ENCODE measurements at regions not wholly inside any gene's neighbourhood (a gene's known extent, or its start where the extent isn't known, plus 50 kb on each side); places are given as distances from the start of the nearest gene placed in this dataset.

GRCh38 chr5:91632871-91633270 lies 249.8 kb upstream of the ARRDC3 start:
- no peak for TF ChIP-seq POLR2AphosphoS5 (IDR thresholded peaks at IDR 0.05)
- no peak for TF ChIP-seq CTCF (IDR thresholded peaks at IDR 0.05)
- no peak for TF ChIP-seq POLR2A (IDR thresholded peaks at IDR 0.05)
- TF ChIP-seq EP300 (IDR thresholded peaks at IDR 0.05): no peak
- Histone ChIP-seq H3K27me3 (no peaks in the 10 kb centered on the region), H3K27ac (no peak overlapping the region), H3K9me3 (no peaks in the 10 kb centered on the region), H3K4me1 (no peaks in the 10 kb centered on the region), H3K4me3 (no peak overlapping the region), H3K36me3 (no peaks in the 10 kb centered on the region)
- 44% methylated on average over 1 of the region's 1 CpG for WGBS, 2 donors (ENCODE audit: low coverage in 1 of 2)
- no peak for ATAC-seq

GRCh38 chr5:91611746-91612145 lies 228.6 kb upstream of the ARRDC3 start:
- no peaks in the 10 kb centered on the region for H3K4me1 ChIP-seq
- 38 to 56% methylated on average over 2 of the region's 2 CpGs for WGBS, 2 donors (ENCODE audit: low coverage in 1 of 2)
- TF ChIP-seq CTCF (IDR thresholded peaks at IDR 0.05): no peak
- no peak for TF ChIP-seq POLR2AphosphoS5 (IDR thresholded peaks at IDR 0.05)
- TF ChIP-seq EP300 (IDR thresholded peaks at IDR 0.05): no peak
- no peak for TF ChIP-seq POLR2A (IDR thresholded peaks at IDR 0.05)

GRCh38 chr5:91607675-91608074 lies 224.6 kb upstream of the ARRDC3 start:
- no peak for ATAC-seq
- H3K27ac ChIP-seq: no peak overlapping the region
- no peak overlapping the region for H3K4me3 ChIP-seq
- no peaks in the 10 kb centered on the region for H3K36me3 ChIP-seq
- H3K27me3 ChIP-seq: no peaks in the 10 kb centered on the region
- H3K4me1 ChIP-seq: no peaks in the 10 kb centered on the region
- TF ChIP-seq CTCF (IDR thresholded peaks at IDR 0.05) (no peak), POLR2A (IDR thresholded peaks at IDR 0.05) (no peak), POLR2AphosphoS5 (IDR thresholded peaks at IDR 0.05) (no peak), EP300 (IDR thresholded peaks at IDR 0.05) (no peak)
- H3K9me3 ChIP-seq: no peaks in the 10 kb centered on the region

More at GRCh38 chr5:91611746-91612145, 228.6 kb upstream of the ARRDC3 start:
- ATAC-seq: no peak
- no peaks in the 10 kb centered on the region for H3K9me3 ChIP-seq
- no peaks in the 10 kb centered on the region for H3K27me3 ChIP-seq
- no peak overlapping the region for H3K27ac ChIP-seq
- H3K4me3 ChIP-seq: no peak overlapping the region
- no peaks in the 10 kb centered on the region for H3K36me3 ChIP-seq

- 59 to 72% methylated on average over 3 to 5 of the region's 5 CpGs for WGBS, 2 donors (ENCODE audit: low coverage in 1 of 2)
- Histone ChIP-seq H3K4me1 (no peaks in the 10 kb centered on the region), H3K27me3 (no peaks in the 10 kb centered on the region), H3K4me3 (no peak overlapping the region), H3K36me3 (no peaks in the 10 kb centered on the region), H3K27ac (no peak overlapping the region), H3K9me3 (no peaks in the 10 kb centered on the region)
- ATAC-seq: no peak
- TF ChIP-seq CTCF (IDR thresholded peaks at IDR 0.05): no peak
- no peak for TF ChIP-seq POLR2A (IDR thresholded peaks at IDR 0.05)
- no peak for TF ChIP-seq EP300 (IDR thresholded peaks at IDR 0.05)
- no peak for TF ChIP-seq POLR2AphosphoS5 (IDR thresholded peaks at IDR 0.05)
These were observed 216.7 kb upstream of the ARRDC3 start for GRCh38 chr5:91599863-91600262.

- no peak for ATAC-seq
- no peak overlapping the region for H3K4me3 ChIP-seq
- no peaks in the 10 kb centered on the region for H3K4me1 ChIP-seq
- no peak overlapping the region for H3K27ac ChIP-seq
- H3K9me3 ChIP-seq: peaks cover 0 to 8% (median 0%) of the 10 kb centered on the region in 3 donors
- no peaks in the 10 kb centered on the region for H3K27me3 ChIP-seq
- H3K36me3 ChIP-seq: no peaks in the 10 kb centered on the region
- WGBS, 2 donors (ENCODE audit: low coverage in 1 of 2): 92 to 96% methylated on average over 2 of the region's 2 CpGs
- TF ChIP-seq EP300 (IDR thresholded peaks at IDR 0.05): no peak
- TF ChIP-seq CTCF (IDR thresholded peaks at IDR 0.05): no peak
- TF ChIP-seq POLR2A (IDR thresholded peaks at IDR 0.05): no peak
- no peak for TF ChIP-seq POLR2AphosphoS5 (IDR thresholded peaks at IDR 0.05)
These were observed 215.1 kb upstream of the ARRDC3 start for GRCh38 chr5:91598216-91598615.
